ENCODE measurements at regions not wholly inside any gene's neighbourhood (a gene's known extent, or its start where the extent isn't known, plus 50 kb on each side); places are given as distances from the start of the nearest gene placed in this dataset.

- Histone ChIP-seq H4K20me1 (ENCODE audit: control insufficient read depth, extremely low read depth, insufficient read depth, low read length) (no peaks in the 10 kb centered on the region), H3K9me3 (ENCODE audit: control insufficient read depth, insufficient read depth, low read depth, low read length) (no peaks in the 10 kb centered on the region), H2AFZ (ENCODE audit: low read length) (no peak overlapping the region), H3K9ac (ENCODE audit: insufficient read depth, low read length) (no peak overlapping the region), H3K36me3 (ENCODE audit: control insufficient read depth, insufficient read depth, low read length) (no peaks in the 10 kb centered on the region), H3K27me3 (ENCODE audit: control insufficient read depth, insufficient read depth, low read length) (no peaks in the 10 kb centered on the region), H3K79me2 (ENCODE audit: control insufficient read depth, insufficient read depth, low read length) (no peaks in the 10 kb centered on the region), H3K4me1 (ENCODE audit: control insufficient read depth, extremely low read depth, insufficient read depth, low read length) (no peaks in the 10 kb centered on the region), H3K4me3 (replicated peaks in 1 of 4; ENCODE audit: control extremely low read depth in 1 of 4, insufficient read depth in 1 of 4, low read depth in 3 of 4, low read length in 4 of 4) (no peak overlapping the region), H3K27ac (ENCODE audit: insufficient read depth, low read length) (no peak overlapping the region), H3K4me2 (ENCODE audit: extremely low read depth, insufficient read depth, low read length) (no peak overlapping the region)
- DNase-seq (ENCODE audit: low read depth in 2 of 2) = peak in 1 of 2 donors; percentile 39
- no peak for TF ChIP-seq EZH2 (IDR thresholded peaks at IDR 0.05; ENCODE audit: low read length, missing control alignments)
- TF ChIP-seq CTCF (conservative IDR thresholded peaks at IDR 0.05 in 1 of 2, IDR thresholded peaks at IDR 0.05 in 1 of 2; ENCODE audit: low read depth in 1 of 2, low read length in 2 of 2) = no peak
Measured at GRCh38 chrX:14476205-14476604, 53.1 kb upstream of the GLRA2 start.

- H3K4me1 ChIP-seq (ENCODE audit: control insufficient read depth, extremely low read depth, insufficient read depth, low read length) = no peaks in the 10 kb centered on the region
- no peaks in the 10 kb centered on the region for H3K9me3 ChIP-seq (ENCODE audit: control insufficient read depth, insufficient read depth, low read depth, low read length)
- no peak for TF ChIP-seq CTCF (conservative IDR thresholded peaks at IDR 0.05 in 1 of 2, IDR thresholded peaks at IDR 0.05 in 1 of 2; ENCODE audit: low read depth in 1 of 2, low read length in 2 of 2)
- TF ChIP-seq EZH2 (IDR thresholded peaks at IDR 0.05; ENCODE audit: low read length, missing control alignments) = no peak
- no peak for DNase-seq (ENCODE audit: low read depth in 2 of 2)
- H3K79me2 ChIP-seq (ENCODE audit: control insufficient read depth, insufficient read depth, low read length) = no peaks in the 10 kb centered on the region
- H2AFZ ChIP-seq (ENCODE audit: low read length) = no peak overlapping the region
- H3K4me3 ChIP-seq (replicated peaks in 1 of 4; ENCODE audit: control extremely low read depth in 1 of 4, insufficient read depth in 1 of 4, low read depth in 3 of 4, low read length in 4 of 4) = no peak overlapping the region
- no peak overlapping the region for H3K27ac ChIP-seq (ENCODE audit: insufficient read depth, low read length)
- no peak overlapping the region for H3K9ac ChIP-seq (ENCODE audit: insufficient read depth, low read length)
- H4K20me1 ChIP-seq (ENCODE audit: control insufficient read depth, extremely low read depth, insufficient read depth, low read length) = no peaks in the 10 kb centered on the region
- H3K36me3 ChIP-seq (ENCODE audit: control insufficient read depth, insufficient read depth, low read length) = no peaks in the 10 kb centered on the region
- no peak overlapping the region for H3K4me2 ChIP-seq (ENCODE audit: extremely low read depth, insufficient read depth, low read length)
- H3K27me3 ChIP-seq (ENCODE audit: control insufficient read depth, insufficient read depth, low read length) = no peaks in the 10 kb centered on the region
Measured at GRCh38 chrX:14449773-14450172, 79.6 kb upstream of the GLRA2 start.

GRCh38 chrX:14448406-14448805 is 80.9 kb upstream of the GLRA2 start:
- H3K4me1 ChIP-seq (ENCODE audit: control insufficient read depth, extremely low read depth, insufficient read depth, low read length) = no peaks in the 10 kb centered on the region
- H3K4me2 ChIP-seq (ENCODE audit: extremely low read depth, insufficient read depth, low read length) = no peak overlapping the region
- no peaks in the 10 kb centered on the region for H3K9me3 ChIP-seq (ENCODE audit: control insufficient read depth, insufficient read depth, low read depth, low read length)
- H4K20me1 ChIP-seq (ENCODE audit: control insufficient read depth, extremely low read depth, insufficient read depth, low read length) = no peaks in the 10 kb centered on the region
- no peak overlapping the region for H2AFZ ChIP-seq (ENCODE audit: low read length)
- TF ChIP-seq CTCF (conservative IDR thresholded peaks at IDR 0.05 in 1 of 2, IDR thresholded peaks at IDR 0.05 in 1 of 2; ENCODE audit: low read depth in 1 of 2, low read length in 2 of 2) (no peak), EZH2 (IDR thresholded peaks at IDR 0.05; ENCODE audit: low read length, missing control alignments) (no peak)
- no peak overlapping the region for H3K9ac ChIP-seq (ENCODE audit: insufficient read depth, low read length)
- no peaks in the 10 kb centered on the region for H3K27me3 ChIP-seq (ENCODE audit: control insufficient read depth, insufficient read depth, low read length)
- no peak for DNase-seq (ENCODE audit: low read depth in 2 of 2)
- no peaks in the 10 kb centered on the region for H3K36me3 ChIP-seq (ENCODE audit: control insufficient read depth, insufficient read depth, low read length)
- no peaks in the 10 kb centered on the region for H3K79me2 ChIP-seq (ENCODE audit: control insufficient read depth, insufficient read depth, low read length)
- H3K27ac ChIP-seq (ENCODE audit: insufficient read depth, low read length) = no peak overlapping the region
- H3K4me3 ChIP-seq (replicated peaks in 1 of 4; ENCODE audit: control extremely low read depth in 1 of 4, insufficient read depth in 1 of 4, low read depth in 3 of 4, low read length in 4 of 4) = no peak overlapping the region
